SU-DHL-6 (cell line): ENCODE measurements at regions not wholly inside any gene's neighbourhood (a gene's known extent, or its start where the extent isn't known, plus 50 kb on each side); places are given as distances from the start of the nearest gene placed in this dataset.

ENCODE experiments used
- H2AFZ ChIP-seq: fragments of 200-600 bp; sonication (generic); 2 replicates; pipeline ENCODE4 v1.6.1; 2014; ENCODE audit warnings: low read depth, mild to moderate bottlenecking, moderate library complexity, mixed read lengths, antibody characterized with exemption, low read length; ENCODE audit not compliant: severe bottlenecking
- H3F3A ChIP-seq: fragments of 200-600 bp; shearing (Covaris generic); 2 replicates; pipeline ENCODE4 v1.6.0; 2016; ENCODE audit warnings: antibody characterized with exemption, mild to moderate bottlenecking; ENCODE audit not compliant: insufficient read depth
- H3K27ac ChIP-seq: fragments of 200-600 bp; sonication (generic); 2 replicates; pipeline ENCODE4 v1.5.1; 2016; ENCODE audit warnings: low read depth, mild to moderate bottlenecking, low read length, moderate library complexity, mixed read lengths
- H3K27me3 ChIP-seq: fragments of 200-600 bp; sonication (generic), shearing (Covaris generic); 2 replicates; pipeline ENCODE4 v1.6.0; 2014; ENCODE audit warnings: mild to moderate bottlenecking, low read length
- H3K36me3 ChIP-seq: fragments of 200-600 bp; sonication (generic); 2 replicates; pipeline ENCODE4 v1.6.1; 2014; ENCODE audit warnings: mild to moderate bottlenecking, low read length, mixed read lengths
- H3K4me2 ChIP-seq: fragments of 300-600, 200-600 bp; shearing (Covaris generic), sonication (generic); 2 replicates; pipeline ENCODE4 v1.6.0; 2014; ENCODE audit warnings: low read length, low read depth, mild to moderate bottlenecking; ENCODE audit not compliant: poor library complexity, severe bottlenecking
- H3K4me3 ChIP-seq: fragments of 200-600 bp; sonication (generic); 2 replicates; pipeline ENCODE4 v1.5.1; 2014; ENCODE audit warnings: antibody characterized with exemption, low read length, mild to moderate bottlenecking, mixed read lengths; ENCODE audit not compliant: insufficient read depth, poor library complexity, severe bottlenecking
- H3K79me2 ChIP-seq: fragments of 200-600 bp; sonication (generic); 2 replicates; pipeline ENCODE4 v1.6.1; 2014; ENCODE audit warnings: mild to moderate bottlenecking, low read length, moderate library complexity; ENCODE audit not compliant: insufficient read depth
- H3K9ac ChIP-seq: fragments of 200-600 bp; sonication (generic); 2 replicates; pipeline ENCODE4 v1.7.0; 2014; ENCODE audit warnings: mild to moderate bottlenecking, low read length
- H3K9me2 ChIP-seq: fragments of 200-600 bp; sonication (generic); replicated peaks from 2 replicates; pipeline ENCODE4 v1.6.1; 2014; ENCODE audit warnings: low read length; ENCODE audit not compliant: insufficient read depth
- H3K9me3 ChIP-seq: fragments of 200-600 bp; sonication (generic); 2 replicates; pipeline ENCODE4 v1.6.1; 2014; ENCODE audit warnings: low read length, mixed read lengths; ENCODE audit not compliant: insufficient read depth
- H4K20me1 ChIP-seq: fragments of 200-600 bp; sonication (generic); 2 replicates; pipeline ENCODE4 v1.6.1; 2014; ENCODE audit warnings: low read depth, mild to moderate bottlenecking, antibody characterized with exemption, low read length, moderate library complexity, mixed read lengths
- EZH2phosphoT487 ChIP-seq: fragments of 200-600 bp; sonication (generic), shearing (Covaris generic); conservative IDR thresholded peaks from 2 replicates; pipeline ENCODE4 v1.6.1; 2018; ENCODE audit warnings: mild to moderate bottlenecking, antibody characterized with exemption, low read length, moderate library complexity, mixed read lengths
- TF ChIP-seq, protein P1 (sequence below): fragments of 200-600 bp; sonication (generic); IDR thresholded peaks from one replicate; pipeline ENCODE4 v1.5.1; 2017; ENCODE audit warnings: antibody characterized with exemption, mild to moderate bottlenecking, low read length, moderate library complexity; ENCODE audit not compliant: insufficient read depth, poor library complexity, severe bottlenecking

DNA sequence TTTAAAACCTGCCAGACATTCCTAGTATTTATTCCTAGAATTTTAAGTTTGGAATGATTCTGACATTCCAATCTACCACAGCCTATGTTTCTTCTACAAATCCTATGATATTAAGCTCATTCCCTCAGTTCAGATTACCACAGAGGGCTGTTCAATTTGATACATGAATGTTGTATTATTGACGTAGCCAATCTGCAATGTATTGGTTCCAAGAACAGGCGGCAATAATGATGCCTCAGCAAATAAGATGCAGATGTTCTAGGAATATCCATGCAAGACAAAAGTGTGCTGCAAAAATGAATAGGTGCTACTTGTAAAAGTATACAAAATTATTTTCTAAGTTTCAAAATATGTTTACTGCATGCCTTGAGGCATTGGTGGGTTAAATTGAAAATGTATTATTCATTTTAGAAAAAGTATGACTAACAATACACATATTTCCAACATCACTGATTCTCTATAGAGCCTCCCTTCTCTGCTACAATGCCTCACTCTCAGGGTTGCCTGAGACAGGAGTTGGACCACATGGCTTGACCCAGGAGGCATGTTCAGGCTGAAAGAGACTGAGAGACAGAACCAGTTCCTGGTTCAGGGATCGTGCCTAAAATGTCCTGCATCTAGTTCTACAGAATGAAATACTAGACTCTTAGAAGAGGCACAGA is 94.1 kb upstream of the CREB5 start:
- Histone ChIP-seq H3K27me3 (no peaks in the 10 kb centered on the region), H4K20me1 (no peaks in the 10 kb centered on the region), H3K9me2 (no peaks in the 10 kb centered on the region), H3K9me3 (no peaks in the 10 kb centered on the region), H3K27ac (no peak overlapping the region), H2AFZ (no peak overlapping the region), H3K4me2 (no peak overlapping the region), H3K79me2 (no peaks in the 10 kb centered on the region), H3F3A (no peaks in the 10 kb centered on the region), H3K36me3 (no peaks in the 10 kb centered on the region), H3K9ac (no peak overlapping the region), H3K4me3 (no peak overlapping the region)
- no peak for TF ChIP-seq EZH2phosphoT487
- TF ChIP-seq, protein P1, sequence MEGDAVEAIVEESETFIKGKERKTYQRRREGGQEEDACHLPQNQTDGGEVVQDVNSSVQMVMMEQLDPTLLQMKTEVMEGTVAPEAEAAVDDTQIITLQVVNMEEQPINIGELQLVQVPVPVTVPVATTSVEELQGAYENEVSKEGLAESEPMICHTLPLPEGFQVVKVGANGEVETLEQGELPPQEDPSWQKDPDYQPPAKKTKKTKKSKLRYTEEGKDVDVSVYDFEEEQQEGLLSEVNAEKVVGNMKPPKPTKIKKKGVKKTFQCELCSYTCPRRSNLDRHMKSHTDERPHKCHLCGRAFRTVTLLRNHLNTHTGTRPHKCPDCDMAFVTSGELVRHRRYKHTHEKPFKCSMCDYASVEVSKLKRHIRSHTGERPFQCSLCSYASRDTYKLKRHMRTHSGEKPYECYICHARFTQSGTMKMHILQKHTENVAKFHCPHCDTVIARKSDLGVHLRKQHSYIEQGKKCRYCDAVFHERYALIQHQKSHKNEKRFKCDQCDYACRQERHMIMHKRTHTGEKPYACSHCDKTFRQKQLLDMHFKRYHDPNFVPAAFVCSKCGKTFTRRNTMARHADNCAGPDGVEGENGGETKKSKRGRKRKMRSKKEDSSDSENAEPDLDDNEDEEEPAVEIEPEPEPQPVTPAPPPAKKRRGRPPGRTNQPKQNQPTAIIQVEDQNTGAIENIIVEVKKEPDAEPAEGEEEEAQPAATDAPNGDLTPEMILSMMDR, result no peak

- Histone ChIP-seq H2AFZ (no peak overlapping the region), H3K9ac (no peak overlapping the region), H4K20me1 (no peaks in the 10 kb centered on the region), H3K27ac (no peak overlapping the region), H3K36me3 (no peaks in the 10 kb centered on the region), H3K4me3 (no peak overlapping the region), H3K9me2 (no peaks in the 10 kb centered on the region), H3K79me2 (no peaks in the 10 kb centered on the region), H3K9me3 (no peaks in the 10 kb centered on the region), H3K27me3 (no peaks in the 10 kb centered on the region), H3K4me2 (no peak overlapping the region), H3F3A (no peaks in the 10 kb centered on the region)
- TF ChIP-seq, protein P1, result no peak
- no peak for TF ChIP-seq EZH2phosphoT487
Observed at GRCh38 chr7:28323833-28324232, 88.5 kb upstream of the CREB5 start.

- Histone ChIP-seq H3K36me3 (no peaks in the 10 kb centered on the region), H3F3A (no peaks in the 10 kb centered on the region), H3K9ac (no peak overlapping the region), H4K20me1 (no peaks in the 10 kb centered on the region), H3K79me2 (no peaks in the 10 kb centered on the region), H2AFZ (no peak overlapping the region), H3K4me3 (no peak overlapping the region), H3K4me2 (no peak overlapping the region), H3K27me3 (no peaks in the 10 kb centered on the region), H3K9me2 (no peaks in the 10 kb centered on the region), H3K9me3 (no peaks in the 10 kb centered on the region), H3K27ac (no peak overlapping the region)
- TF ChIP-seq EZH2phosphoT487, result no peak
- TF ChIP-seq, protein P1, result no peak
Observed at GRCh38 chr7:28328146-28328545, 84.2 kb upstream of the CREB5 start.
